Trophoblast cell (in vitro differentiated cells and primary cell): ENCODE measurements at regions not wholly inside any gene's neighbourhood (a gene's known extent, or its start where the extent isn't known, plus 50 kb on each side); places are given as distances from the start of the nearest gene placed in this dataset.
"Not testable (repeated sequence)": the region's sequence is repeated elsewhere in the genome, so short reads cannot be mapped to it uniquely, and the experiment has no call there.

Experiments
- DNase-seq, 2 donors: peaks; one replicate each; pipeline ENCODE4 v3.0.0-alpha.2; 2016
- H2AFZ ChIP-seq: 2 replicates; pipeline ENCODE4 v1.6.1; 2013; ENCODE audit warnings: low read length, moderate library complexity, mild to moderate bottlenecking; ENCODE audit not compliant: insufficient read depth, poor library complexity
- H2AK5ac ChIP-seq: 2 replicates; pipeline ENCODE4 v1.6.1; 2013; ENCODE audit warnings: mild to moderate bottlenecking, low read length
- H2BK120ac ChIP-seq: 2 replicates; pipeline ENCODE4 v1.6.1; 2013; ENCODE audit warnings: low read length, mild to moderate bottlenecking, moderate library complexity; ENCODE audit not compliant: insufficient read depth, poor library complexity
- H2BK12ac ChIP-seq: 2 replicates; pipeline ENCODE4 v1.6.1; 2013; ENCODE audit warnings: mild to moderate bottlenecking, low read length, moderate library complexity
- H2BK5ac ChIP-seq: 2 replicates; pipeline ENCODE4 v1.6.1; 2013; ENCODE audit warnings: low read length, low read depth, moderate library complexity, mild to moderate bottlenecking; ENCODE audit not compliant: poor library complexity
- H3K14ac ChIP-seq: 2 replicates; pipeline ENCODE4 v1.6.1; 2013; ENCODE audit warnings: mild to moderate bottlenecking, low read length
- H3K18ac ChIP-seq: 2 replicates; pipeline ENCODE4 v1.6.1; 2013; ENCODE audit warnings: mild to moderate bottlenecking, low read length
- H3K23ac ChIP-seq: 2 replicates; pipeline ENCODE4 v1.6.1; 2013; ENCODE audit warnings: low read length
- H3K27ac ChIP-seq: 2 replicates; pipeline ENCODE4 v1.5.1; 2013; ENCODE audit warnings: low read depth, mild to moderate bottlenecking, inconsistent platforms, low read length, moderate library complexity
- H3K27me3 ChIP-seq: 2 replicates; pipeline ENCODE4 v1.6.1; 2013; ENCODE audit warnings: inconsistent platforms, mild to moderate bottlenecking, low read length, moderate library complexity; ENCODE audit not compliant: insufficient read depth
- H3K36me3 ChIP-seq, 2 experiments: 1 replicate in 1 of 2; 2 replicates in 1 of 2; pipeline ENCODE4 v1.6.1; 2013; ENCODE audit warnings: low read length in 2 of 2, mild to moderate bottlenecking in 2 of 2, moderate library complexity in 1 of 2; ENCODE audit not compliant: insufficient read depth in 2 of 2, control insufficient read depth in 1 of 2
- H3K4ac ChIP-seq: 2 replicates; pipeline ENCODE4 v1.6.1; 2013; ENCODE audit warnings: low read depth, mild to moderate bottlenecking, low read length, moderate library complexity
- H3K4me1 ChIP-seq, 2 experiments: 1 replicate in 1 of 2; 2 replicates in 1 of 2; pipeline ENCODE4 v1.6.1; 2013; ENCODE audit warnings: low read length in 2 of 2, mild to moderate bottlenecking in 2 of 2, moderate library complexity in 1 of 2; ENCODE audit not compliant: insufficient read depth in 2 of 2, control insufficient read depth in 1 of 2
- H3K4me2 ChIP-seq: 2 replicates; pipeline ENCODE4 v1.6.1; 2013; ENCODE audit warnings: inconsistent platforms, mild to moderate bottlenecking, low read length, moderate library complexity
- H3K4me3 ChIP-seq: 2 replicates; pipeline ENCODE4 v1.5.1; 2013; ENCODE audit warnings: mild to moderate bottlenecking, low read depth, low read length, inconsistent platforms
- H3K79me1 ChIP-seq: one replicate; pipeline ENCODE4 v1.6.1; 2013; ENCODE audit warnings: low read length
- H3K79me2 ChIP-seq: 2 replicates; pipeline ENCODE4 v1.6.1; 2013; ENCODE audit warnings: low read length, mild to moderate bottlenecking; ENCODE audit not compliant: control insufficient read depth, insufficient read depth, poor library complexity
- H3K9ac ChIP-seq: 2 replicates; pipeline ENCODE4 v1.6.1; 2013; ENCODE audit warnings: mild to moderate bottlenecking, low read length
- H3K9me3 ChIP-seq: 2 replicates; pipeline ENCODE4 v1.6.1; 2013; ENCODE audit warnings: low read depth, mild to moderate bottlenecking, control low read depth, inconsistent platforms, low read length; ENCODE audit not compliant: insufficient read depth
- H4K12ac ChIP-seq: 2 replicates; pipeline ENCODE4 v1.6.1; 2013; ENCODE audit warnings: low read depth, mild to moderate bottlenecking, low read length, moderate library complexity
- H4K8ac ChIP-seq: 2 replicates; pipeline ENCODE4 v1.6.1; 2013; ENCODE audit warnings: low read depth, mild to moderate bottlenecking, low read length, moderate library complexity
- H4K91ac ChIP-seq: one replicate; pipeline ENCODE4 v1.6.1; 2013; ENCODE audit warnings: low read depth, mild to moderate bottlenecking, low read length, moderate library complexity
- WGBS: extraction: QIAGEN DNeasy Blood & Tissue Kit; methylation state at CpG from one replicate; pipeline ENCODE4 v1.1.7; 2013; ENCODE audit warnings: missing lambda C conversion rate; ENCODE audit not compliant: insufficient read length, insufficient coverage; ENCODE audit errors: extremely low coverage; 5-methylcytosine and 5-hydroxymethylcytosine counted together

DNA sequence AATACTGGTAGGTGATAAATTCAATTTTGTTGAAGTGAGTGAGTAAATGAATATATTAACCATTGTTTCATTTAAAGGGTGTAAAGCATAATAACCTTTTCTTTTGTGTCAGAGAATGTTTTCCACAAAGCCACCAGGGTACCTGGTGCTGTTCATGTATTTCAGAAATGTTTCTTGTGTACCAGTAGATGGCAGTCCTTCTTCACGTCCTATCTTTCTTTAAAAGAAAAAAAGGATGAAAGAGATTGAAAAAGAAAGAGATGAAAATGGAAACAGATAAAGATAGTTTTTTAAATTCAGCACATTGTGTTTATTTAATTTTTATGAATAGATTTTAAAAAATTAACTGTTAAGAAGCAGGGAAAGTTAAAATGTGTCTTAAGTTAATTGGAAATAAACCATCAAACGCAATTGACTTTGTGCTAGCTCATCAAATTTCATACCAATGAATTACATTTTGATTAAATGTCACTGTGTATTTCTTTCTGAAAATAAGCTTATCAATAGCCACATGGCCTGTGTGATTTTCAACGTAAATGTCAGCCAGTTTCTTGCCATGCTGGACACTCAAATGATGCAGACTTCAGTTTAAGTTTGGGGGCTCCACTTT lies 65.5 kb upstream of the CHORDC1 start:
- H3K27ac ChIP-seq, result no peak overlapping the region
- peak in 1 of 2 donors; percentile 61 for DNase-seq
- H3K23ac ChIP-seq, result no peak overlapping the region
- H3K36me3 ChIP-seq, result no peaks in the 10 kb centered on the region
- no peaks in the 10 kb centered on the region for H3K79me1 ChIP-seq
- H4K91ac ChIP-seq, result no peak overlapping the region
- WGBS, result no CpG with 5 or more reads among the region's 3 CpGs
- H3K4ac ChIP-seq, result no peak overlapping the region
- no peak overlapping the region for H3K14ac ChIP-seq
- peaks cover 1% of the 10 kb centered on the region for H3K9me3 ChIP-seq
- no peak overlapping the region for H2AFZ ChIP-seq
- H2BK12ac ChIP-seq, result no peak overlapping the region
- H3K4me1 ChIP-seq, result no peaks in the 10 kb centered on the region
- no peak overlapping the region for H3K9ac ChIP-seq
- no peaks in the 10 kb centered on the region for H3K27me3 ChIP-seq
- H4K12ac ChIP-seq, result no peak overlapping the region
- no peak overlapping the region for H3K4me3 ChIP-seq
- H2AK5ac ChIP-seq, result no peak overlapping the region
- no peak overlapping the region for H3K4me2 ChIP-seq
- H2BK120ac ChIP-seq, result no peak overlapping the region
- no peak overlapping the region for H2BK5ac ChIP-seq
- no peaks in the 10 kb centered on the region for H3K79me2 ChIP-seq
- no peak overlapping the region for H3K18ac ChIP-seq
- H4K8ac ChIP-seq, result no peak overlapping the region

DNA sequence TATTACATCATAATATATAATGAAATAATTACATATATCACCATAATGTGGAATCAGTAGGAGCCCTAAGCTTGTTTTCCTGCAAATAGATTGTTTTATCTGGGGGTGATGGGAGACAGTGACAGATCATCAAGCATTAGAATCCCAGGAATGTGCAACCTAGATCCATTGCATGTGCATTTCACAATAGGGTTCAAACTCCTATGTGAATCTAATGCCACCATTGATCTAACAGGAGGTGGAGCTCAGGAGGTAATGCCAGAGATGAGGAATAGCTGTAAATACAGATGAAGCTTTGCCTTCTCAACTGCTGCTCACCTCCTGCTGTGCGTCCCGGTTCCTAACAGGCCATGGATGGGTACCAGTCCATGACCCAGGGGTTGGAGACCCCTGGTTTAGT lies 63.8 kb upstream of the CHORDC1 start:
- Histone ChIP-seq H3K18ac (no peak overlapping the region), H3K79me2 (no peaks in the 10 kb centered on the region), H3K27ac (no peak overlapping the region), H3K23ac (no peak overlapping the region), H3K9me3 (peaks cover 6% of the 10 kb centered on the region), H4K91ac (no peak overlapping the region), H3K4me3 (no peak overlapping the region), H3K4ac (no peak overlapping the region), H3K4me2 (no peak overlapping the region), H2BK5ac (no peak overlapping the region), H2BK120ac (no peak overlapping the region), H3K9ac (no peak overlapping the region), H2AFZ (no peak overlapping the region), H4K12ac (no peak overlapping the region), H4K8ac (no peak overlapping the region), H3K79me1 (no peaks in the 10 kb centered on the region), H2BK12ac (no peak overlapping the region), H3K4me1 (no peaks in the 10 kb centered on the region), H3K27me3 (no peaks in the 10 kb centered on the region), H3K36me3 (no peaks in the 10 kb centered on the region), H3K14ac (no peak overlapping the region), H2AK5ac (no peak overlapping the region)
- WGBS, result no CpG with 5 or more reads among the region's 2 CpGs
- no peak for DNase-seq

DNA sequence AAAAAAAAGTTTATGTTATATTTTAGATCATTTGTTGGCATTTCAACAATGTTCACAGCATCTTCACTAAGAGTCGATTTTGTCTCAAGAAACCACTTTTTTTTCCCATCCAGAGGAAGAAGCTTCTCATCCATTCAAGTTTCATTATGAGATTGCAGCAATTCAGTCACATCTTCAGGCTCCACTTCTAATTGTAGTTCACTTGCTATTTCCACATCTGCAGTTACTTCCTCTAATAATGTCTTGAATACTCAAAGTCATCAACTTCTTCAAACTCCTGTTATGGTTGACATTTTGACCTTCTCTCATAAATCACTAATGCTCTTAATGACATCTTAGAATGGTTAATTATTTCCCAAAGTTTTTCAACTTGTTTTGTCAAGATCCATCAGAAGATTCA lies 61.3 kb upstream of the CHORDC1 start:
- Histone ChIP-seq H2BK12ac (no peak overlapping the region), H3K36me3 (no peaks in the 10 kb centered on the region), H2AK5ac (no peak overlapping the region), H3K23ac (no peak overlapping the region), H4K91ac (no peak overlapping the region), H3K4me3 (no peak overlapping the region), H2AFZ (no peak overlapping the region), H3K14ac (no peak overlapping the region), H3K4me1 (no peaks in the 10 kb centered on the region), H2BK120ac (no peak overlapping the region), H3K27me3 (no peaks in the 10 kb centered on the region), H3K79me2 (no peaks in the 10 kb centered on the region), H3K27ac (no peak overlapping the region), H3K9me3 (peaks cover 6% of the 10 kb centered on the region), H2BK5ac (no peak overlapping the region), H3K4me2 (no peak overlapping the region), H3K9ac (no peak overlapping the region), H3K4ac (no peak overlapping the region), H4K8ac (no peak overlapping the region), H3K18ac (no peak overlapping the region), H4K12ac (no peak overlapping the region), H3K79me1 (no peaks in the 10 kb centered on the region)
- WGBS, result no CpG with 5 or more reads among the region's 1 CpG
- no peak for DNase-seq

DNA sequence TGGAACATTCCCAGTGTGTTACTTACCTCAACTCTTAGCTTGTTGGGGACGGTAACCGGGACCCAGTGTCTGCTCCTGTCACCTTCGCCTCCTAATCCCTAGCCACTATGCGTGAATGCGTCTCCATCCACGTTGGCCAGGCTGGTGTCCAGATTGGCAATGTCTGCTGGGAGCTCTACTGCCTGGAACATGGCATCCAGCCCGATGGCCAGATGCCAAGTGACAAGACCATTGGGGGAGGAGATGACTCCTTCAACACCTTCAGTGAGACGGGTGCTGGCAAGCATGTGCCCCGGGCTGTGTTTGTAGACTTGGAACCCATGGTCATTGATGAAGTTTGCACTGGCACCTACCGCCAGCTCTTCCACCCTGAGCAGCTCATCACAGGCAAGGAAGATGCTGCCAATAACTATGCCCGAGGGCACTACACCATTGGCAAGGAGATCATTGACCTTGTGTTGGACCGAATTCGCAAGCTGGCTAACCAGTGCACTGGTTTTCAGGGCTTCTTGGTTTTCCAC lies 59.8 kb upstream of the CHORDC1 start:
- not testable (repeated sequence) for H3K36me3 ChIP-seq, H3K18ac ChIP-seq, H2BK12ac ChIP-seq, H4K12ac ChIP-seq, DNase-seq, H3K27me3 ChIP-seq, H2BK5ac ChIP-seq, H3K27ac ChIP-seq, H3K9me3 ChIP-seq, H3K4me1 ChIP-seq, H2AK5ac ChIP-seq, H4K91ac ChIP-seq, H3K14ac ChIP-seq, H3K79me2 ChIP-seq, H3K4me2 ChIP-seq, H4K8ac ChIP-seq, H3K4me3 ChIP-seq, H2AFZ ChIP-seq, H3K79me1 ChIP-seq, H2BK120ac ChIP-seq, H3K4ac ChIP-seq
- Histone ChIP-seq H3K23ac (peak overlapping the region; percentile 58), H3K9ac (peak overlapping the region; percentile 82)
- WGBS, result no CpG with 5 or more reads among the region's 13 CpGs
